Fibroblast of pulmonary artery (primary cell): ENCODE measurements at regions not wholly inside any gene's neighbourhood (a gene's known extent, or its start where the extent isn't known, plus 50 kb on each side); places are given as distances from the start of the nearest gene placed in this dataset.

Experiments used
- DNase-seq: peaks from one replicate; pipeline ENCODE4 v3.0.0-alpha.2; 2010; ENCODE audit warnings: low read depth
- H3K4me3 ChIP-seq: replicated peaks from 2 replicates; pipeline ENCODE4 v1.5.1; 2011; ENCODE audit warnings: low read depth, mild to moderate bottlenecking, control low read depth, low read length, moderate library complexity
- TF ChIP-seq, protein P1 (sequence below): IDR thresholded peaks from 2 replicates; pipeline ENCODE4 v1.5.1; 2011; ENCODE audit warnings: mild to moderate bottlenecking, control low read depth, low read length, inconsistent platforms; ENCODE audit errors: missing control alignments

DNA sequence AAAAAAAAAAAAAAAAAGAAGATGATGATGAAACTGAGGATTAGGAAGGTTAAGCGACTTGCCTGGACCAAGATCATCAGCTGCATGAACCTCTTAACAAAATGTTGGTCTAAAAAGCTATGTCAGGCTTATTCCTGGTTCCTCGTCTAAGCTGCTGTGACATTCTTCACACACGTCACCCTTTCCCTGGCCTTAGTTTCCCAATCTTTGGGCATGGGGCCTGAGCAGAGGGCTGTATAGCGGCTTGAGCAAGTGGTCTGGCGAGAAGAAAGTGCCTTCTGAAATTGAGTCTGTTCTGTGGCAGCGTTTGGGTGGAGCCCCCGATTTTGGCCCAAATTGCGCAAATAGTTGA lies 58.7 kb upstream of the CCND2 start:
- no peak for DNase-seq
- H3K4me3 ChIP-seq: no peak overlapping the region
- TF ChIP-seq, protein P1, sequence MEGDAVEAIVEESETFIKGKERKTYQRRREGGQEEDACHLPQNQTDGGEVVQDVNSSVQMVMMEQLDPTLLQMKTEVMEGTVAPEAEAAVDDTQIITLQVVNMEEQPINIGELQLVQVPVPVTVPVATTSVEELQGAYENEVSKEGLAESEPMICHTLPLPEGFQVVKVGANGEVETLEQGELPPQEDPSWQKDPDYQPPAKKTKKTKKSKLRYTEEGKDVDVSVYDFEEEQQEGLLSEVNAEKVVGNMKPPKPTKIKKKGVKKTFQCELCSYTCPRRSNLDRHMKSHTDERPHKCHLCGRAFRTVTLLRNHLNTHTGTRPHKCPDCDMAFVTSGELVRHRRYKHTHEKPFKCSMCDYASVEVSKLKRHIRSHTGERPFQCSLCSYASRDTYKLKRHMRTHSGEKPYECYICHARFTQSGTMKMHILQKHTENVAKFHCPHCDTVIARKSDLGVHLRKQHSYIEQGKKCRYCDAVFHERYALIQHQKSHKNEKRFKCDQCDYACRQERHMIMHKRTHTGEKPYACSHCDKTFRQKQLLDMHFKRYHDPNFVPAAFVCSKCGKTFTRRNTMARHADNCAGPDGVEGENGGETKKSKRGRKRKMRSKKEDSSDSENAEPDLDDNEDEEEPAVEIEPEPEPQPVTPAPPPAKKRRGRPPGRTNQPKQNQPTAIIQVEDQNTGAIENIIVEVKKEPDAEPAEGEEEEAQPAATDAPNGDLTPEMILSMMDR: no peak

DNA sequence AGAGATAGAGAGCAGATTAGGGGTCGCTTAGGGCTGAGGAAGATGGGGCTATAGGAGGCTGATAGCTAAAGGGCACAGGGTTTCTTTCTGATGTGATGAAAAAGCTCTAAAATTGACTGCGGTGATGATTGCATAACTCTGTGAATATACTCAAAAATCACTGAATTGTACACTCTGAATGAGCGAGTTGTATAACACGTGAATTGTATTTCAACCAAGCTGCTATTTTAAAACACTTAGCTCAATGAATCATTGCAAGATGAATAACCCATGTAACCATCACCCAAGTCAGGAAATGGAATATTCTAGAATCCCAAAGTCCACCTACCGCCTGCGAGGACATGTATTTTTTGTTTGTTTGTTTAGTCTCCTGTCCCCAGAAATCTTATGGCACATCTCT lies 60.1 kb upstream of the CCND2 start:
- TF ChIP-seq, protein P1: no peak
- H3K4me3 ChIP-seq: no peak overlapping the region
- no peak for DNase-seq

GRCh38 chr12:4212845-4213244 lies 60.7 kb upstream of the CCND2 start:
- no peak for DNase-seq
- TF ChIP-seq, protein P1: no peak
- no peak overlapping the region for H3K4me3 ChIP-seq

GRCh38 chr12:4211372-4211771 lies 62.2 kb upstream of the CCND2 start:
- no peak for DNase-seq
- TF ChIP-seq, protein P1: no peak
- no peak overlapping the region for H3K4me3 ChIP-seq

- TF ChIP-seq, protein P1: no peak
- no peak for DNase-seq
- no peak overlapping the region for H3K4me3 ChIP-seq
Measured at GRCh38 chr12:4210183-4210582, 63.4 kb upstream of the CCND2 start.

- no peak for DNase-seq
- H3K4me3 ChIP-seq: no peak overlapping the region
- TF ChIP-seq, protein P1: no peak
Measured at GRCh38 chr12:4206470-4206869, 67.1 kb upstream of the CCND2 start.

DNA sequence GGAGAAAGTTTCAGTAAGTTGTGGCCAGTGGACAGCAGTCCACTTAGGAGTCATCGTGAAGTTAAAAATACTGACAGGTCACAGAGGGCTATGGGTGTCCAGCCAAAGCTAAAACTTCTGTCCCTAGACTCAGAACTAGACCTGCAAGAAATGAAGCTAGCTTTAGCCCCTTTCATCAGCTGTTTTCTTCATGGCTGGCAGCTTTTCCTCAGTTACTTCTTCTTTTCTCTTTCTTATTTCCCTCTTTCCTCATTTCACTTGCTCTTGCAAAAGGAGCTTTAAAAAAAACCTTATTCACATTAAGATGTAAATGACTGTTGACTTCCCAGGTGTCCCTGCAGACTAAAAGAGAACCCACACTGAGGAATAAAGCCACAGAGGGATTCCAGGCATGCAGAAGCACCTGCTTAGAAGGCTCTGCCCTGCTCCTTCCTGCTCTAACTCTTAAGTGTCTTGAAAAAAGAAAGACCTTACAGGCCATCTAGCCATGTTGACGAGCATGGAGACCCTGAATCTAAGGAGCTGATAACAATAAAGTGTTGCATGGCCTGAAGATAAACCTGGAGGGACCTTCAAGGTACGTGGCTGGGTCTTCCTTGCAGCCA lies 69.7 kb upstream of the CCND2 start:
- DNase-seq: no peak
- TF ChIP-seq, protein P1: no peak
- H3K4me3 ChIP-seq: no peak overlapping the region
